HG03103 (cell line): ENCODE measurements at regions not wholly inside any gene's neighbourhood (a gene's known extent, or its start where the extent isn't known, plus 50 kb on each side); places are given as distances from the start of the nearest gene placed in this dataset.
"Not testable (repeated sequence)": the region's sequence is repeated elsewhere in the genome, so short reads cannot be mapped to it uniquely, and the experiment has no call there.

Source experiments
- ATAC-seq: cut with Tn5 transposase; IDR thresholded peaks from one replicate; pipeline ENCODE4 v1.9.1; 2021; ENCODE audit warnings: low read depth; ENCODE audit not compliant: unreplicated experiment

DNA sequence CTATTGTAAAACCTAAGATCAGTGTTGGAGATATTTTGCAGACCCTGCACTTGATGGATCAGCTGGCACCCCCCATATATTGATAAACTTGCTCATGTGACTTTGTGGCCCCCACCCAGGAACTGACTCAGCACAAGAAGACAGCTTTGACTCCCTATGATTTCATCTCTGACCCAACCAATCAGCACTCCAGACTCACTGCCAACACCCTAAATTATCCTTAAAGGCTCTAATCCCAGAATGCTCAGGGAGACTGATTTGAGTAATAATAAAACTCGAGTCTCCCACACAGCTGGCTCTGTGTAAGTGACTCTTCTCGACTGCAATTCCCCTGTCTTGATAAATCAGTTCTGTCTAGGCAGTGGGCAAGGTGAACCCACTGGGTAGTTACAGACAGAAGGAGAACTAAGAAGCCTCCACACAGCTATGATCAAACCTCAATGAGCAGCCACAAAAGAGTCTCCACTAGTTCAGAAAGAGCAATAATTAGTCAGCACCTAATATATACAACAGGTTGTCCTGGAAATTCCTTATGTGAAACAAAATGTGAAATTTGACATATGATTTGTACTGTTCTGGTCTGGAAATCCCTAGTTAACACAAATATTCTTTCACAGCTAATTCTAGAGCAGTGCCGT is 52.2 kb downstream of the ACTL7B start:
- no peak for ATAC-seq

DNA sequence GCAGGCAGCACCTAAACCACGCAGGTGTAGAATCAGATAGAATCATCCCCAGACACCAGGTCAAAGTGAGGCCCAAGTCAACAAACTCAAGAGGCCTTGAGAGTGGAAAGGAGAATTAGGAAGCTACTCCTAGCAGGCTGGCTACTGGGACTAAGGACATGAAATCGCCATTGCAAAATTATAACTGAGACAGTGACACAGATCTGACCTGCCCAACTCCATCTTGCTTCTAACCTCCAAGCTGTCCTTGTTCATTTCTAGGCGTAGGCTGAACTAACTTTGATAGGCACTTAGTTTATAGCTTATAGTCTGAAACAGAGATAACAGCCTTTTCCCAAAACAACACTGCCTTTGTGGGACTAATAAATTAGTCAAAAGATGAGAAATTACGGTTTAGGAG is 52.8 kb downstream of the ACTL7B start:
- no peak for ATAC-seq

GRCh38 chr9:108801949-108802348 is 53.8 kb downstream of the ACTL7B start:
- no peak for ATAC-seq

DNA sequence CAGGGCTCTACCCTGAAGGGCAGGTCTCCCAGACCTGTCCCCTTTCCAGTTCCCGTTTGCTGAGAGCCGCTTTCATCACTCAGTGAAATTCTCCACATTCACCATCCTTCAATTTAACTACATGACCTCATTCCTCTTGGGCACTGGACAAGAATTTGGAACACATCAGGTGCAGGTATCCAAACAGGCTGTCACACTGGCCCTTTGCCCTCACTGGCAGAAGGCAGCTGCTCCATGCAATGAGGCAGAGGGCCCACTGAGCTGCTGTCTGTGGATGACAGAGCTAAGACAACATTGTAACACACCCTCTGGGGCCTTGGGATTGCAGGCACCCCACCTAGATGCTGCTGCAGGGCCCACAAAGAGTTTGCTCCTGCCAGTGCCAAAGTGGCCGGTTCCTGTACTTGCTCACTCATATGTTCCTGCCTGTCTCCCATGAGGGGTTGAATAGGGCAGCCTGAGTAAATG is 55.1 kb downstream of the ACTL7B start:
- no peak for ATAC-seq

DNA sequence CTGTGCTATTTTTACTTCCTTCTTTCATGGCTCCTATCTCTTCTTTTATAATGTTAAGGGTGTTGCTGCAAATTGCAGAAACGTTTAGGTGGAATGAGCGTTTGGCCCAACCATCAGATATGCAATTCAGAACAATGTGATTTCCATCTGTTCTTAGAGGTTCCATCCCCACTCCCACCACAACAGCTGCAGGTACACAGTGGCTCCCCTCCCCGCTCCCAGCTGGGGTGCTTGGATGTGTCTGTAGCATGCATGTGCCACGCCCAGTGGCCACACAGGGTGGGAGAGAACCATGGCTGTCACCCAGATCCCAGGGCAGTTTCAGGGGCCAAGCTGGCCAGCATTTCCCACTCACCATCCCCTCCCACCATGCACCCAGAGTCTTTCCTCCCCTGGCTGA is 62.2 kb downstream of the ACTL7B start:
- no peak for ATAC-seq

- ATAC-seq = no peak
Measured at GRCh38 chr9:108789742-108790141, 66.0 kb downstream of the ACTL7B start.

DNA sequence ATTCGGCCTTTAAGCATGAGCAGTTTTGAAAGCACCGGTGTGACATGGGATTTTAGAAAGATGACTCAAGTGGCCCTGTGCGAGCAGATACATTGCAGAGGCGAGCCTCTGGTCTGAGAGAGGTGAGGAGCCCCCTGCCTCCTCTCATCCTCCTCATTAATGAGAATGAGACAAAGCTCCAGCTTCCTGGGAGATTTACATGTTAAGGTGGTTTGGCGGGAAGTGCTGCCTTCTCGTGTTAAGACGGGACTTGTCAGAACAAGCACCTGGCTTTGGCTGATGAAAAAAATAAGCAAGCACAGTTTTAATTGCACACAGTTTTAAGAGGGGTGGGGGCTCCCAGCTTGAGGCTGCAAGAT is 68.1 kb downstream of the ACTL7B start:
- ATAC-seq = no peak

- no peak for ATAC-seq
Measured at GRCh38 chr9:108786901-108787689, 68.7 kb downstream of the ACTL7B start.

DNA sequence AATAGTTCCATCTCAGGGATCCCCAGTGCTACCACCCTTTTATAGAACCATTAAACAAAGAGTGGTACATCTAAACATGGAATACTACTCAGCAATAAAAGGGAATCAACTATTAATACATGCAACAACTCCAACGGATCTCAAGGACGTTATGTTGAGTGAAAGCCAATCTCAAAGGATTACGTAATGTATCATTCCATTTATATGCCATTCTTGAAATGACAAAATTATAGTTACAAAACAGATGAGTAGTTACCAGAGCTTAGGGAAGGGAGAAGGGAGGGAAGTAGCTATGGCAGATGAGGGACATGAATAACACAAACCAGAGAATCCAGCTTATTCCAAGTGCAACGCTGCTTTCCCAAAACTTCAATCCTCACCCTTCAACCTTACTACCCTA is 69.5 kb downstream of the ACTL7B start:
- no peak for ATAC-seq

GRCh38 chr9:108784998-108785397 is 70.8 kb downstream of the ACTL7B start:
- ATAC-seq = no peak

DNA sequence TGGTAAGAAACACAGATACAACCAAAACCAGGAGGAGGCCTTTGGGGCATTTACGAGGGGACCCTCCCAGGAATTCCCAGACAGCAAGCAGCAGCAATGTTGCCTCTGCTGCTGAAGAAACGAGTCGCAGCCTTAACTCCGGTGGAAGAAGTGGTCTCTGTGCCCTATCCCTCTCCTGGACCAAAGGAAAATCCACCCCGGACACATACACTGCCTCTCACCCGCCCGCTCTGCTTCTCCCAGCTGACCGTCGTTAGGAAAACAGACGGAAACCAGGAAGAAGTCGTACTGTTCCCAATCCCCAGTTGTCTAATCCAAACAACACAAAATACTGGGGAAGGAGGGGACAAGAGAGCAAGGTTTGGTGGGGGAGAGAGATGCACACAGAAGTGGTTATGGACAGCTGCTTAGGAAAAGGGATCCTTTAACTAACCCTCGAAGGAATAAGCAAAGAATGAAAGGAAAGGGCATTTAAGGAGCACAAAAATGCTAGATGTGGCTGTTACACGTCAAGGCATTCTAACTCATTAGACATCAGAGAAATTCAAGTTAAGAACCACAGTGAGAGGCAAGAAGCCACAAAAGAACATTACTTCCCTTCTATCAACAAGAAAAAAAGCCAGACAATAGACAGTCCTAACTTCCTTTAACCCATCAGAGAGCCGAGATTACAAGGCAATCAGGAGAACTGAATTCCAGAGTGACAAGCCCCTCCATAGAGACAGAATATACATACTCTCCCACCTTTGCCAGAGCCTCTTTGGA is 71.9 kb downstream of the ACTL7B start:
- no peak for ATAC-seq

- ATAC-seq = no peak
Measured at GRCh38 chr9:108783326-108783725, 72.5 kb downstream of the ACTL7B start.

GRCh38 chr9:108780942-108781734 is 74.6 kb downstream of the ACTL7B start:
- no peak for ATAC-seq

DNA sequence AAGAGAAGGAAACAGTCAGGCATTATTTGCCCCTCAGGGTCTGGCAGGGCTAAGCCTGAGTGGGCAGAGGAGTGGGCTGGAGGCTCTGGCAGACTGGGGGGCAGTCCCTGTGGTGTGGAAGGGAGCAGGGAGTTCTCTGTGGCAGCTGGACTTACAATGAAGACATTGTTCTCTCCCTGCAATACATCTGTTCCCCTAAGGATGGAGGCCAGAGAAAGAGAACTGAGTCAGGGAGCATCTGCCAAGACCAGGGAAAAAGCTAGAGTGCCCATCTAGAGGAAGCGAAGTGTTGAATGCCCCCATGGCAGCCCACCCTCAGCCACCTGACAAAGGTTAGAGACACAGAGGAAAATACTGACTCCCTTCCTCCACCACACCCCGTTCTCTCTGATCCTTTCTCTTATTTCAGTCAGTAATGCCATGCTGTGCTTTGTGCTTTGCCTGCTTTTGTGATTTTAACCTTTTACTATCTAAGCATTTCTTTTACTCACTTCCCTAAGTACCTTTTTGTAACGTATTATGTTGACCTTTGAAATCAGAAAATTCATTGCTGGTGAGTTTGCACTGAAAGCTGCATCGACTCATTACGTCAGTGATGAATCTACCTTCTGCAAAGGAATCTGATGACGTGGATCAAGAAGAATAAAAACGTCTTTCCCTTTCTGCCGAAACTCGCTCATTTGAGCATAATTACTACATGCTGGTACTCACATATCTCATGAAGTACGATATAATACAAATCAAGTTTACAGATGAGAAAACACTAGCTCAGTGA is 76.0 kb downstream of the ACTL7B start:
- no peak for ATAC-seq

DNA sequence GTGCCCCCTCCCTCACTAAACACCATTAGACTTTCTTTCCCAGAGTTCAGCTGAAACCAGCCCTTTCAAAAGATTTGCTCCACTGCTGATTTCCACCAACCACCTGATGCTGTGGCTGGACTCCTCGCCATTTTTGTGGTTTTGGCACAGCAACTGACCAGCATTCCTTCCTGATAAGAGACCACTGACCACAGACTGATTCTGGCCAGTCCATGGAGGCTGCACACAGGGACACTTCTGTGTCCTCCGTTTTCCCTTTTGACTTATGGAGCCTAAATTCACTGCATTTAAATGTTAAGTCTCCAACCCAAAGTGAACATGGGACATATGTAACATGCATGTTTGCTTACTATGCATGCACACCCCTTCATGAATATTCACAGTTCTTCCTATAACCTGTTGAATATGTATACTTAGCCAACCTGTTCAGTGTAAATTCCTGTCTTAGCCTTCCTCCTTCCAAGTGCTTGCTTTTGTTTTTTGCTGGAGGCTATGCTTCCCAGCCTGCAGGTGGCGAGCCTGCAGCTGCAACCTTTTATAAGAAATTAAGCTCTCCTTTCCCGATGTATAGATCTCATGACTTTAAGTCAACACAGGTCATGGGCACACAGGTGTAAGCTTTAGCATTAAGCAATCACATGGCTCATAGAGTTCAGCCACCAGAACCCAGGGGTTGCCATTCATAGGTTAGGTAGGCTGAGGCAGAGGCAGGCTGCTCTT is 78.7 kb downstream of the ACTL7B start:
- ATAC-seq = no peak

DNA sequence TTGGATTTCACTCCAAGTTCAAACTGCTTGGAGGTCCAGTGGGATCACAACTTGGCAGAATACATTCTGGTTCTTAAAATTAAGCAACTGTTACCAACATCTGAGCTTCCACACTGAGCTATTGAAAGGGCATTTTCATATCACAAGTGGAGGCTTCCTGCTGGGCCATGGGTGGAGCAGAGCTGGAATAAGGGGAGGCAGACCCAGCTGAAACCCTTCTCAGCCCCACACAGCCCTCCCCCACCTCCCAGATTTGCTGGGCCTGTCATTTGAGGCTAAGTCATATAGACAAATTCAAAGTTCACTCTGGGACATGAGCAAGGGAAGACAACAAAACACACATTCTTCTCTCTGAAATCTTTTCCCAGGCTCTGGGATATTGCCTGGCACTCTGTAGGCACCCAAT is 79.9 kb downstream of the ACTL7B start:
- ATAC-seq = no peak

DNA sequence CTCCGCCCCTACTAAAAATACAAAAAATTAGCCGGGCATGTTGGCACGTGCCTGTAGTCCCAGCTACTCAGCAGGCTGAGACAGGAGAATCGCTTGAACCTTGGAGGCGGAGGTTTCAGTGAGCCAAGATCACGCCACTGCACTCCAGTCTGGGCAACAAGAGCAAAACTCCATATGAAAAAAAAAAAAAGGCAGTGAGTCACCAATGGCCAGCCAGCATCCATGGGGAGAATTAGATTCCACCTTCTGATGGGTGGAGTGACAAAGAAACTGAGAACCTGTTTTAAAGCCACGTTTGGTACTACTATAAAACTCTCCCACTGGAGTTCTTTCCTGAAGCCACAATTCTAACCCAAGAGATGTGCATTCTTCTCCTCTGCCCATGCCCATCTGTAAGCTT is 81.7 kb downstream of the ACTL7B start:
- ATAC-seq = not testable (repeated sequence)

DNA sequence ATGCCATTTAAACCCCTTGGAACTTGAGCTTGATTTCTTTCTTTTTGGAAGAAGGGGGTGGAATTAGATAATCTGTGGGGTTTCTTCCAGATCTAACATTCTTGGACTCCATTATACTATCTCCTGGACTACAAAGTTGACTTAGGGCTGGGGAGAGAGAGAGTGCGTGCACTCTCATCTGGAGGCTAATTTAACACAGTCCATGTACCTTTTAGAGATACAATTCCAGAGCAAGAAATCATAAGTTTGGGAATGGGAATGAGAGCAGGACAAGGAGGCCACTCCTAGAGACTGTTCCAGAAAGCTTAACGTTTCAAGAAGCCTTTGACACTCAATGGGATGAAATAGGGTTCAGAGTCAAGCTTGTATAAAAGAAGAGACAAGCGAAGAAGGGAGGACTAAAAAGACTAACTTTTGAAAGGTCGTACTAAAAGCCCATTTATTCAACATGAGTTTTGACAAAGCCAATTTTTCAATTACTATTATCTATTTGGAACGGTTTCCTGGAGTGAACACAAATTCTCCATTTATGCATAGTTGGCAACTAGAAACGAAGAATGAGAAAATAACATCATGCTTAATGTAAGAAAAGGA is 83.4 kb downstream of the ACTL7B start:
- no peak for ATAC-seq

DNA sequence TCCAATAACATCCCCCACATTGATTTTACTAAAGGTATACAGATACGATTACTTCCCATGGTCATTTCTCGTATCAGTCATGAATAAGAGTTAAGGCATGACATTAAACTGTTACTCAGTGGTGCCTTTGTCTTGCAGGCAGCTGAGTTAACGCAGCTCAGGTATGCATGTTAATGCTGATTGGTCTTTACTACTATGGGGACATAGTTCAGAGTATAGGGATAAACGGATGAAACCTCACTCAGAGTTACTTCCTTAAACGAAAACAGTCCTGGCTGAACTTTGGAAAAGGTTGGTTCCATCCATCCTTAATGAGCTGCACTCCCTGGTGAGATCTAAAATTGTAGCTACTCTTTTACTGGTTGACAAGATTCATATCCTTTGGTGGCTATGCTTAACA is 87.0 kb downstream of the ACTL7B start:
- ATAC-seq = no peak
